Ovary (tissue), 3 donors: ENCODE measurements at regions not wholly inside any gene's neighbourhood (a gene's known extent, or its start where the extent isn't known, plus 50 kb on each side); places are given as distances from the start of the nearest gene placed in this dataset.

Experiments used
- EP300 ChIP-seq: sonication (generic); formaldehyde crosslinking; IDR thresholded peaks from one replicate; pipeline ENCODE4 v1.6.1; 2017; ENCODE audit warnings: antibody characterized with exemption
- POLR2A ChIP-seq: fragments of 450-650 bp; IDR thresholded peaks from one replicate; pipeline ENCODE4 v1.6.1; 2017; ENCODE audit warnings: antibody characterized with exemption, mild to moderate bottlenecking, moderate library complexity
- TF ChIP-seq, protein P1 (sequence below), 3 donors: fragments of 450-650 bp in 2 of 3; fragments of 200-600 bp in 1 of 3; IDR thresholded peaks; one replicate each; pipeline versions ENCODE4 v1.5.1 to v1.8.0; 2016 to 2022; ENCODE audit warnings: antibody characterized with exemption in 3 of 3, mild to moderate bottlenecking in 1 of 3
- donor health status: DM: no; HTN: no; CAD: no.

DNA sequence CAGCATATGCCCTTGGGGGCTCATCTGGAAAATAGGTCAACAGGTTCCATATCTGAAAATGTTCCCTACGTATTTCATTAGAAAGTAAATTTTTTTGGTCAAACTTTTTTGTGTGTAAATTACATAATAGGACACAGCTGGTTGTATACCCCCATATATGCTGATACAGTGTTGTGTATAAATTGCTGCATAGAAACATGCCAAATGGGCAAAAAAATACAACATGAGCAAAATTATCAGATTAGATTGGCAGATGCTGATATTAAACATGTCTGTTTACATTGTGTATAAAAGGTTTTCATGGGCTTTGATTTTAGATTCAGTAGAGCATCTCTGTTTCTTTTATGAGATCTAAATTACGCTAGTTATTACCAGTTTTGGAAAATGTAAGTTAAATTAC, 2223.0 kb downstream of the MAT2B start:
- TF ChIP-seq, protein P1, sequence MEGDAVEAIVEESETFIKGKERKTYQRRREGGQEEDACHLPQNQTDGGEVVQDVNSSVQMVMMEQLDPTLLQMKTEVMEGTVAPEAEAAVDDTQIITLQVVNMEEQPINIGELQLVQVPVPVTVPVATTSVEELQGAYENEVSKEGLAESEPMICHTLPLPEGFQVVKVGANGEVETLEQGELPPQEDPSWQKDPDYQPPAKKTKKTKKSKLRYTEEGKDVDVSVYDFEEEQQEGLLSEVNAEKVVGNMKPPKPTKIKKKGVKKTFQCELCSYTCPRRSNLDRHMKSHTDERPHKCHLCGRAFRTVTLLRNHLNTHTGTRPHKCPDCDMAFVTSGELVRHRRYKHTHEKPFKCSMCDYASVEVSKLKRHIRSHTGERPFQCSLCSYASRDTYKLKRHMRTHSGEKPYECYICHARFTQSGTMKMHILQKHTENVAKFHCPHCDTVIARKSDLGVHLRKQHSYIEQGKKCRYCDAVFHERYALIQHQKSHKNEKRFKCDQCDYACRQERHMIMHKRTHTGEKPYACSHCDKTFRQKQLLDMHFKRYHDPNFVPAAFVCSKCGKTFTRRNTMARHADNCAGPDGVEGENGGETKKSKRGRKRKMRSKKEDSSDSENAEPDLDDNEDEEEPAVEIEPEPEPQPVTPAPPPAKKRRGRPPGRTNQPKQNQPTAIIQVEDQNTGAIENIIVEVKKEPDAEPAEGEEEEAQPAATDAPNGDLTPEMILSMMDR (IDR thresholded peaks at IDR 0.05), result no peak
- no peak for TF ChIP-seq POLR2A
- no peak for TF ChIP-seq EP300
